Body of pancreas (tissue), 4 donors: ENCODE measurements at regions not wholly inside any gene's neighbourhood (a gene's known extent, or its start where the extent isn't known, plus 50 kb on each side); places are given as distances from the start of the nearest gene placed in this dataset.

Experiments
- ATAC-seq: fragments of 150-250 bp; one replicate; pipeline ENCODE4 v1.9.1; 2016
- DNase-seq, 4 donors: peaks; one replicate each; pipeline ENCODE4 v3.0.0-alpha.2; 2019
- H3K27ac ChIP-seq, 4 donors: fragments of 200-600 bp; sonication (generic); 1 replicate in 3 of 4; 2 replicates in 1 of 4; pipeline versions ENCODE4 v1.5.1 to v1.6.1; 2016 to 2019; ENCODE audit warnings: mild to moderate bottlenecking in 1 of 4, mixed read lengths in 1 of 4, moderate library complexity in 1 of 4
- H3K27me3 ChIP-seq, 2 donors: fragments of 200-600 bp; sonication (generic); one replicate each; pipeline ENCODE4 v1.6.0; 2016; ENCODE audit warnings: mild to moderate bottlenecking in 1 of 2
- H3K36me3 ChIP-seq, 2 donors: fragments of 200-600 bp; sonication (generic); replicated peaks in 1 of 2; 2 replicates each; pipeline ENCODE4 v1.5.1; 2016; ENCODE audit warnings: low read depth in 2 of 2; ENCODE audit not compliant: insufficient read depth in 1 of 2
- H3K4me1 ChIP-seq: fragments of 200-600 bp; sonication (generic); one replicate; pipeline ENCODE4 v1.6.0; 2016
- H3K4me3 ChIP-seq, 2 donors: fragments of 200-600 bp; sonication (generic); 1 replicate in 1 of 2; 2 replicates in 1 of 2; pipeline ENCODE4 v1.5.1; 2016 to 2019
- H3K9me3 ChIP-seq, 3 donors: fragments of 200-600 bp; sonication (generic); 1 replicate in 2 of 3; 2 replicates in 1 of 3; pipeline ENCODE4 v1.5.1; 2016
- POLR2A ChIP-seq, 3 donors: fragments of 450-650 bp; IDR thresholded peaks; one replicate each; pipeline ENCODE4 v1.6.1; 2016; ENCODE audit warnings: antibody characterized with exemption in 3 of 3, mild to moderate bottlenecking in 2 of 3
- WGBS, 2 donors: methylation state at CpG; one replicate each; pipeline ENCODE4 v1.1.5; 2017; 5-methylcytosine and 5-hydroxymethylcytosine counted together
- intact Hi-C: fragments of 100-400 bp; cut with DNase I; formaldehyde crosslinking; loops from one replicate; pipeline ENCODE4 v1.15.1; 2023
- TF ChIP-seq, protein P1 (sequence below), 7 experiments: fragments of 450-650 bp in 4 of 7; fragments of 200-600 bp in 3 of 7; sonication (generic) in 3 of 7; IDR thresholded peaks; one replicate each; pipeline ENCODE4 v1.5.1; 2016 to 2019; ENCODE audit warnings: antibody characterized with exemption in 7 of 7

DNA sequence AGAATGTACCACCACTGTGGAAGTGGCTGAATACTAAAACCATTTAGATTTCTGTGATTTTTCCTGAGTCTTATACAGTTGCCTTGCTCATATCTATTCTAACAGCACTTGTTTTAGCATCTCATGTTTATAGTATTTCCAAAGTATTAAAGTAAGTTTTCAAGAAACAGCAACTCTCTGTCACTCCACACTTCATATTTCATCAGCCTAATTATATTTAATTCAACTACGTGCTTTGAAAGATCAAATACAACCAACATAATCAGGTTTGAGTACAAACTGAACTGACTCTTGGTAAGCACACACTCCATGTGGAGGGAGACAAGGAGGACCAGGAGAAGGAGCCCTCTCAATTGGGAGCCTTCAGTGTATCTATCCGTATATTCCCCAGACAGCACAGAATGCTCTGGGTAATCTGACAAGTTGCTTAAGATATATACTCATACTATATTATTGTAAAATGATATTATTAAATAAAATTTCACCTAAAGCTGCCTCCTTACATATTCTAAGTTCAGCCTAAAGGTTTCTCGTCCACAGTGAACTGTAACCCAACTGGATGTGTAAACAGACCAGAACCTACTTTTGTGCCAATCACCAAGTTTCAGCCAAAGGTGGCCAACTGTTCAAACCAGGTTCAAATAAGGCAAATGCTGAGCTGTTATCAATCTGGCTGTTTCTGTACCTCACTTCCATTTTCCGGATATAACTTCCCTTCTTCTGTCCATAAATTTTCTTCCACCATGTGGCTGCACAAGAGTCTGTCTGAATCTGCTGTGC, 105.0 kb upstream of the RASSF8 start:
- Histone ChIP-seq H3K9me3 (no peaks in the 10 kb centered on the region), H3K4me3 (no peak overlapping the region), H3K27me3 (no peaks in the 10 kb centered on the region), H3K36me3 (no peaks in the 10 kb centered on the region), H3K4me1 (no peaks in the 10 kb centered on the region), H3K27ac (no peak overlapping the region)
- TF ChIP-seq, protein P1, sequence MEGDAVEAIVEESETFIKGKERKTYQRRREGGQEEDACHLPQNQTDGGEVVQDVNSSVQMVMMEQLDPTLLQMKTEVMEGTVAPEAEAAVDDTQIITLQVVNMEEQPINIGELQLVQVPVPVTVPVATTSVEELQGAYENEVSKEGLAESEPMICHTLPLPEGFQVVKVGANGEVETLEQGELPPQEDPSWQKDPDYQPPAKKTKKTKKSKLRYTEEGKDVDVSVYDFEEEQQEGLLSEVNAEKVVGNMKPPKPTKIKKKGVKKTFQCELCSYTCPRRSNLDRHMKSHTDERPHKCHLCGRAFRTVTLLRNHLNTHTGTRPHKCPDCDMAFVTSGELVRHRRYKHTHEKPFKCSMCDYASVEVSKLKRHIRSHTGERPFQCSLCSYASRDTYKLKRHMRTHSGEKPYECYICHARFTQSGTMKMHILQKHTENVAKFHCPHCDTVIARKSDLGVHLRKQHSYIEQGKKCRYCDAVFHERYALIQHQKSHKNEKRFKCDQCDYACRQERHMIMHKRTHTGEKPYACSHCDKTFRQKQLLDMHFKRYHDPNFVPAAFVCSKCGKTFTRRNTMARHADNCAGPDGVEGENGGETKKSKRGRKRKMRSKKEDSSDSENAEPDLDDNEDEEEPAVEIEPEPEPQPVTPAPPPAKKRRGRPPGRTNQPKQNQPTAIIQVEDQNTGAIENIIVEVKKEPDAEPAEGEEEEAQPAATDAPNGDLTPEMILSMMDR (IDR thresholded peaks at IDR 0.05): no peak
- TF ChIP-seq POLR2A (IDR thresholded peaks at IDR 0.05): no peak
- DNase-seq (no peak), ATAC-seq (no peak)
- WGBS, 2 donors: 50 to 52% methylated on average over 4 of the region's 4 CpGs
- intact Hi-C loops: no loop called here

DNA sequence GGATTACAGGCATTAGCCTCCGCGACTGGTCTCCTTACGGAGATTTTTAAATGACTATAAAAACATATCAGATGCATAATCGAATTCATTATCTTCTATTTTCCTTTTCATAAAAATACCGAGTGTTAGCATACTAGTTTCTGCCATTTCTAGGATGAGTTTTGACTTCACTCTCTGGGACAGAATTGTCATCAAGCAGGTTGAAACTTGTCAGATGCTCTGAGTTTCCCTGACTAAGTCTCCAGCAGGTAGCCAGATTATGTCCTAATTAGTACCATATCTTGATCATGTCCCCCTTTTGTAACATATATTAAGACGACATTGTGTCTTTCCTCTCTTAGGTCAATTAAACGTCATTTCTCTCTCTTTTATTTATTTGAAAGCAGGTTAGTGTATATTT, 103.5 kb upstream of the RASSF8 start:
- intact Hi-C loops: no loop called here
- no peak overlapping the region for H3K27ac ChIP-seq
- 78 to 80% methylated on average over 7 of the region's 7 CpGs for WGBS, 2 donors
- ATAC-seq: no peak
- H3K27me3 ChIP-seq: no peaks in the 10 kb centered on the region
- H3K9me3 ChIP-seq: no peaks in the 10 kb centered on the region
- H3K36me3 ChIP-seq: no peaks in the 10 kb centered on the region
- DNase-seq: no peak
- no peaks in the 10 kb centered on the region for H3K4me1 ChIP-seq
- TF ChIP-seq, protein P1 (IDR thresholded peaks at IDR 0.05): no peak
- no peak for TF ChIP-seq POLR2A (IDR thresholded peaks at IDR 0.05)
- no peak overlapping the region for H3K4me3 ChIP-seq

DNA sequence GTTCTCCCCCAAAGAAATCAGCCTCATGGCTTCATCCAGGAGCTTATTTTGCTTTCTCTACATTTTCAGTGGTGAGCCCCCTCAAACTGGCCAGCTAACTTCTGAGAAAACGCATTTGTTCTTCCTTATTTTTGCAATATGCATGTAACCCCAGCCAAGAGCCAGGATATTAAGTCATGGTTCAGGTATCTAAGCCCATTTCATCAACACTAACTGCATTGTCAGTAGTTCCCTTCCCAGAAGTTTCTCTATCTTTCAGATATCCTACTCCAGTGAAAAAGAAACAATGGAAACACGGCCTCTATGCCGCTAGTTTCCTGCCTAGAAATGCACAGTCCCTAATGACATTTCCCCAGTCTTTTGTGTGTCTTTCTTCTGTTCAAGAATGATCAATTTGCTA, 102.8 kb upstream of the RASSF8 start:
- 64% methylated on average over 3 of the region's 3 CpGs for WGBS, 2 donors
- intact Hi-C loops: no loop called here

DNA sequence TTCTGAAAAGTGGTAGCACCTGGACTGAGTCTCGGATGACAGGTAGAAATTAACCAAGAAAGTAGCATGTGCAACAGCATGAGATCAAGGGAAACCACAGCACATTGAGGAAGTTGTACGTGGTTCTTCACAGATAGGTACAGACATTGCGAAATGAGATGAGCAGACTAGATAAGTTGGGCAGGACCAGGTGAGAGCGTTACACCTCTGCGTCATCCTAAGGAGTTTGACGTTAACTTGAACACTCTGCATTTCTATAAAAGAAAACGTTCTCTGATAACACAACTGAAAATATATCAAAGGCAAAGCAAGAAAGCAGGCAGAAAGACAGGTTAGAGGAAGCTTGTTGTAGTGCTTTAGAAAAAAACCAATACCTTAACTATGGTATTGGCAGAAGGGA, 98.5 kb upstream of the RASSF8 start:
- H3K4me3 ChIP-seq: no peak overlapping the region
- H3K27me3 ChIP-seq: no peaks in the 10 kb centered on the region
- TF ChIP-seq, protein P1 (IDR thresholded peaks at IDR 0.05): no peak
- TF ChIP-seq POLR2A (IDR thresholded peaks at IDR 0.05): no peak
- H3K9me3 ChIP-seq: no peaks in the 10 kb centered on the region
- DNase-seq: no peak
- H3K36me3 ChIP-seq: no peaks in the 10 kb centered on the region
- no peaks in the 10 kb centered on the region for H3K4me1 ChIP-seq
- H3K27ac ChIP-seq: no peak overlapping the region
- WGBS, 2 donors: 62 to 67% methylated on average over 7 of the region's 7 CpGs
- intact Hi-C loops: no loop called here
- no peak for ATAC-seq

More for the DNA sequence above, 102.8 kb upstream of the RASSF8 start:
- DNase-seq: no peak
- no peaks in the 10 kb centered on the region for H3K4me1 ChIP-seq
- no peaks in the 10 kb centered on the region for H3K9me3 ChIP-seq
- H3K4me3 ChIP-seq: no peak overlapping the region
- TF ChIP-seq, protein P1 (IDR thresholded peaks at IDR 0.05): no peak
- no peak for TF ChIP-seq POLR2A (IDR thresholded peaks at IDR 0.05)
- no peak for ATAC-seq
- no peak overlapping the region for H3K27ac ChIP-seq
- no peaks in the 10 kb centered on the region for H3K27me3 ChIP-seq
- H3K36me3 ChIP-seq: no peaks in the 10 kb centered on the region

DNA sequence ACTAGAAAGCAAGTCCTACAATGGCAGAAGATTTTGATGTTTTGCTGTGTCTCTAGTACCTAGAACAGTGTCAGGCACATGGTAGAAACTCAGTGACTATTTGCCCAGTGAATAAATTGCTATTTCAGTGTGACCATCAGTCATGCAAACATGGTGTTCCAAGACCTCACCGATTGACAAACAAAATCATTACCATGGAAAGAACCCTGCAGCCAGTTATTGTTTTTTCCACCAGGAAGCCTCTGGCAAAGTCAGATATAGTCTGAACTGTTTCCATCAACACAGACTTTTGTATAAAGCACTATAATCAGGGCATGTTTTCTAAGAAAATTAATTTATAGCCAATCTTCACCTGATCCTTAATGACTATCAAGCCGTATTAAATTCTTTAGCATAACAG, 97.3 kb upstream of the RASSF8 start:
- no peak overlapping the region for H3K27ac ChIP-seq
- no peak overlapping the region for H3K4me3 ChIP-seq
- DNase-seq: no peak
- H3K27me3 ChIP-seq: no peaks in the 10 kb centered on the region
- H3K4me1 ChIP-seq: no peaks in the 10 kb centered on the region
- 52 to 58% methylated on average over 2 of the region's 2 CpGs for WGBS, 2 donors
- no peak for ATAC-seq
- intact Hi-C loops: no loop called here
- no peak for TF ChIP-seq POLR2A (IDR thresholded peaks at IDR 0.05)
- TF ChIP-seq, protein P1 (IDR thresholded peaks at IDR 0.05): no peak
- no peaks in the 10 kb centered on the region for H3K9me3 ChIP-seq
- H3K36me3 ChIP-seq: no peaks in the 10 kb centered on the region
